ENCODE measurements at regions not wholly inside any gene's neighbourhood (a gene's known extent, or its start where the extent isn't known, plus 50 kb on each side); places are given as distances from the start of the nearest gene placed in this dataset.

DNA sequence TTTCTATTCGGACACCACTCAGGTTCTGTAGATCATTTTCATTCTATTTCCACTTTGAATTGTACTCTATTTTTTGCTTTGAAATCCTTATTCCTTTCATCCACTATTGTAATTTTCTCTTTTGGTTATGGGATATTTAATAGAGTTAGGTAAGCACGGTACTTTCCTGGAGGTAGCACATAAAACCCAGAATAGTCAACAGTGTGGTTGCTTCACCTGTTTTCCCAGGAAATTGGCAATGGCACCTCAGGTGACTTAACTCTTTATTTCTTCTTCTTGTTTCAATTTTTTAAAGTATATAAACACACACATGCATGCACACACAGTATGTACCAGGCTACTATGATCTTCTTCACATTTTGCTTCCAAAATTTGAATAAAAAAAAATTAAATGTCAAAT lies 682.0 kb upstream of the TMEFF2 start:
- TF ChIP-seq POLR2A (IDR thresholded peaks at IDR 0.05) (no peak), POLR2AphosphoS5 (IDR thresholded peaks at IDR 0.05) (no peak)

Measured in spleen (tissue), 3 donors.